H1 (cell line): ENCODE measurements at regions not wholly inside any gene's neighbourhood (a gene's known extent, or its start where the extent isn't known, plus 50 kb on each side); places are given as distances from the start of the nearest gene placed in this dataset.

Experiments
- ASH2L ChIP-seq: fragments of 200-600, 300-600 bp; sonication (generic); IDR thresholded peaks from one replicate; pipeline ENCODE4 v1.7.1; 2017; ENCODE audit warnings: low read length
- CHD2 ChIP-seq: IDR thresholded peaks from 2 replicates; pipeline ENCODE4 v1.6.1; 2012; ENCODE audit warnings: low read length, improper control_type of control experiment
- EZH2 ChIP-seq: fragments of 200-600 bp; sonication (generic); IDR thresholded peaks from 2 replicates; pipeline ENCODE4 v1.7.1; 2012; ENCODE audit warnings: low read depth, mild to moderate bottlenecking, moderate library complexity, low read length, inconsistent platforms; ENCODE audit not compliant: severe bottlenecking
- GABPA ChIP-seq: IDR thresholded peaks from 2 replicates; pipeline ENCODE4 v1.6.1; 2011; ENCODE audit warnings: mild to moderate bottlenecking, low read length, moderate library complexity, borderline replicate concordance; ENCODE audit not compliant: insufficient read depth
- GTF2F1 ChIP-seq: IDR thresholded peaks from 2 replicates; pipeline ENCODE4 v1.6.1; 2012; ENCODE audit warnings: low read depth, low read length, improper control_type of control experiment, borderline replicate concordance
- PHF8 ChIP-seq: fragments of 200-600 bp; sonication (generic); conservative IDR thresholded peaks from 2 replicates; pipeline ENCODE4 v1.7.1; 2012; ENCODE audit warnings: low read depth, mild to moderate bottlenecking, inconsistent platforms, low read length, moderate library complexity
- SIX5 ChIP-seq: IDR thresholded peaks from 2 replicates; pipeline ENCODE4 v1.6.1; 2011; ENCODE audit warnings: mild to moderate bottlenecking, low read depth, low read length
- TAF1 ChIP-seq: IDR thresholded peaks from 2 replicates; pipeline ENCODE4 v1.6.1; 2011; ENCODE audit warnings: mild to moderate bottlenecking, low read depth, low read length
- TF ChIP-seq, protein P1 (sequence below), 3 experiments: IDR thresholded peaks; 1 replicate in 2 of 3; 2 replicates in 1 of 3; pipeline versions ENCODE4 v1.5.1 to v1.6.1; 2011; ENCODE audit warnings: low read length in 3 of 3, mild to moderate bottlenecking in 3 of 3, inconsistent platforms in 2 of 3, low read depth in 1 of 3, moderate library complexity in 1 of 3; ENCODE audit not compliant: insufficient read depth in 1 of 3; ENCODE audit errors: control extremely low read depth in 1 of 3
- TF ChIP-seq, protein P2 (sequence below): IDR thresholded peaks from 2 replicates; pipeline ENCODE4 v1.6.1; 2012; ENCODE audit warnings: low read length, inconsistent platforms
- TF ChIP-seq, protein P3 (sequence below): IDR thresholded peaks from 2 replicates; pipeline ENCODE4 v1.6.1; 2011; ENCODE audit warnings: low read length, improper control_type of control experiment

DNA sequence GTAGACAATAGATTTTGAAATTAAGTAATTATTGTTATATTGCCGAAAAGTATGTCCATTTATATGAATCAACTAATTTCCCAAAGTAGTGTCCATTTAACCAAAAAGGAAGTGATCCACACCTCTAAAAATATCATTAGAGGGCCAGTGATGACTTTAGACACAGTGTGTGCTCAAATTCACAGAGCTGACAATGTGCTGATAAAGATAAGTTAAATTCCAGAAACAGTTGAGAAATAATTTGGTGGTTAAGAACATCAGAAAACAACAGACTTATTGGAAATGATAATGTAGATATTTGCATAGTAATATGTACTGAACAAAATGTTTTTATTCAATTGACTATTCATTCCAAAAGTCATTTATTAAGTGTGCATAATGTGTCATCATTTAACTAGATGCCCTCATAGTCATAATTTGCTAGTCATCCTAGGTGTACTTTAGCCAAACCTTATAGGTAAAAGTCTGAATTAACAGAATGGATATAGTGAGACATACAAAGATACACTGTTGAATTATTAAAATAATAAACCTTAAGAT, 230.2 kb upstream of the ADAMTS9 start:
- TF ChIP-seq CHD2 (no peak), EZH2 (no peak), TAF1 (no peak), ASH2L (no peak), GTF2F1 (no peak), SIX5 (no peak), GABPA (no peak), PHF8 (no peak)
- TF ChIP-seq, protein P1, sequence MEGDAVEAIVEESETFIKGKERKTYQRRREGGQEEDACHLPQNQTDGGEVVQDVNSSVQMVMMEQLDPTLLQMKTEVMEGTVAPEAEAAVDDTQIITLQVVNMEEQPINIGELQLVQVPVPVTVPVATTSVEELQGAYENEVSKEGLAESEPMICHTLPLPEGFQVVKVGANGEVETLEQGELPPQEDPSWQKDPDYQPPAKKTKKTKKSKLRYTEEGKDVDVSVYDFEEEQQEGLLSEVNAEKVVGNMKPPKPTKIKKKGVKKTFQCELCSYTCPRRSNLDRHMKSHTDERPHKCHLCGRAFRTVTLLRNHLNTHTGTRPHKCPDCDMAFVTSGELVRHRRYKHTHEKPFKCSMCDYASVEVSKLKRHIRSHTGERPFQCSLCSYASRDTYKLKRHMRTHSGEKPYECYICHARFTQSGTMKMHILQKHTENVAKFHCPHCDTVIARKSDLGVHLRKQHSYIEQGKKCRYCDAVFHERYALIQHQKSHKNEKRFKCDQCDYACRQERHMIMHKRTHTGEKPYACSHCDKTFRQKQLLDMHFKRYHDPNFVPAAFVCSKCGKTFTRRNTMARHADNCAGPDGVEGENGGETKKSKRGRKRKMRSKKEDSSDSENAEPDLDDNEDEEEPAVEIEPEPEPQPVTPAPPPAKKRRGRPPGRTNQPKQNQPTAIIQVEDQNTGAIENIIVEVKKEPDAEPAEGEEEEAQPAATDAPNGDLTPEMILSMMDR (IDR thresholded peaks at IDR 0.05; ENCODE audit: control extremely low read depth in 1 of 3, insufficient read depth in 1 of 3, low read depth in 1 of 3, low read length in 3 of 3), result no peak
- TF ChIP-seq, protein P2, sequence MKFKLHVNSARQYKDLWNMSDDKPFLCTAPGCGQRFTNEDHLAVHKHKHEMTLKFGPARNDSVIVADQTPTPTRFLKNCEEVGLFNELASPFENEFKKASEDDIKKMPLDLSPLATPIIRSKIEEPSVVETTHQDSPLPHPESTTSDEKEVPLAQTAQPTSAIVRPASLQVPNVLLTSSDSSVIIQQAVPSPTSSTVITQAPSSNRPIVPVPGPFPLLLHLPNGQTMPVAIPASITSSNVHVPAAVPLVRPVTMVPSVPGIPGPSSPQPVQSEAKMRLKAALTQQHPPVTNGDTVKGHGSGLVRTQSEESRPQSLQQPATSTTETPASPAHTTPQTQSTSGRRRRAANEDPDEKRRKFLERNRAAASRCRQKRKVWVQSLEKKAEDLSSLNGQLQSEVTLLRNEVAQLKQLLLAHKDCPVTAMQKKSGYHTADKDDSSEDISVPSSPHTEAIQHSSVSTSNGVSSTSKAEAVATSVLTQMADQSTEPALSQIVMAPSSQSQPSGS, result no peak
- TF ChIP-seq, protein P3, sequence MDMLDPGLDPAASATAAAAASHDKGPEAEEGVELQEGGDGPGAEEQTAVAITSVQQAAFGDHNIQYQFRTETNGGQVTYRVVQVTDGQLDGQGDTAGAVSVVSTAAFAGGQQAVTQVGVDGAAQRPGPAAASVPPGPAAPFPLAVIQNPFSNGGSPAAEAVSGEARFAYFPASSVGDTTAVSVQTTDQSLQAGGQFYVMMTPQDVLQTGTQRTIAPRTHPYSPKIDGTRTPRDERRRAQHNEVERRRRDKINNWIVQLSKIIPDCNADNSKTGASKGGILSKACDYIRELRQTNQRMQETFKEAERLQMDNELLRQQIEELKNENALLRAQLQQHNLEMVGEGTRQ, result no peak
